GM19452 (cell line): ENCODE measurements at regions not wholly inside any gene's neighbourhood (a gene's known extent, or its start where the extent isn't known, plus 50 kb on each side); places are given as distances from the start of the nearest gene placed in this dataset.

Experiments used
- ATAC-seq: cut with Tn5 transposase; IDR thresholded peaks from one replicate; pipeline ENCODE4 v1.9.1; 2021; ENCODE audit not compliant: unreplicated experiment

DNA sequence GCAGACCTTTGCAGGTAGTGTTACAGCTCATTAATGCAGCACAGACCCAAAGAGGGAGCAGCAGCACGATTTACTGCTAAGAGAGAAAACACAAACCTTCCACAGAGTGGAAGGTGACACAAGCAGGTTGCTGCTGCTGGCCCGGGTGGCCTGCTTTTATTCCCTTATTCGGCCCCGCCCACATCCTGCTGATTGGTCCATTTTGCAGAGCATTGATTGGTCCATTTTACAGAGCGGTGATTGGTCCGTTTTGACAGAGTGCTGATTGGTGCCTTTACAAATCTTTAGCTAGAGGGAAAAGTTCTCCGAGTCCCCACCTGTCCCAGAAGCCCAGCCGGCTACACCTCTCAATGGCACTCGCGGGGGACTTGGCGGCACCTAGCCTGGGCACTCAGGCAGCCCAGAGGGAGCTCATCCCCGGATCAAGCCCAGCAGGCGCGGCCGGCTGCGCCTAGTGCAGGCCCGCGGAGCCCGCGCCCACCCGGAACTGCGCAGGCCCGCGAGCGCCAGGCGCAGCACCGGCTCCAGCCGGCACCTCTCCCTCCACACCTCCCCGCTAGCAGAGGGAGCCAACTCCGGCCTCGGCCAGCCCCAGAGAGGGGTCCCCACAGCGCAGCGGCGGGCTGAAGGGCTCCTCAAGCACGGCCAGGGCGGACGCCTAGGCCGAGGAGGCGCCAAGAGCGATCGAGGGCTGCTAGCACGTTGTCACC lies 825.6 kb upstream of the HS6ST1 start:
- no peak for ATAC-seq

DNA sequence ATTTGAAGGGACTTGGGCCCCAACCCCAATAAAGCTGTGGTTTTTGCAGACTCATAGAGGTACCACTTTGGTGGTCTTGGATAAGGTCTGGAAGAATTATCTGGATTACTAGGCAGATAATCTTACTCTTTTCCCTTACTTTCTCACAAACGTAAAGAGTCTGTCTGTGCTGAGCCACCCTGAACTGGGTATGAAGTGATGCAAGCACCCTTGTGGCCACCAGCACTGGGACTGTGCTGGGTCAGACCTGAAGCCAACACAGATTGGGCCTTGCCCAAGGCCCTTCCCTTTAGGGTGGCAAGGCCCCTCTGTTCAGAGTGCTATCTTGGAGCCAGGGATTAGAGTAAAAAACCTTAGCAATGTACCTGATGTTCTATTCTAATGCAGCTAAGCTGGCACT lies 827.0 kb upstream of the RAB6C start:
- ATAC-seq: no peak

DNA sequence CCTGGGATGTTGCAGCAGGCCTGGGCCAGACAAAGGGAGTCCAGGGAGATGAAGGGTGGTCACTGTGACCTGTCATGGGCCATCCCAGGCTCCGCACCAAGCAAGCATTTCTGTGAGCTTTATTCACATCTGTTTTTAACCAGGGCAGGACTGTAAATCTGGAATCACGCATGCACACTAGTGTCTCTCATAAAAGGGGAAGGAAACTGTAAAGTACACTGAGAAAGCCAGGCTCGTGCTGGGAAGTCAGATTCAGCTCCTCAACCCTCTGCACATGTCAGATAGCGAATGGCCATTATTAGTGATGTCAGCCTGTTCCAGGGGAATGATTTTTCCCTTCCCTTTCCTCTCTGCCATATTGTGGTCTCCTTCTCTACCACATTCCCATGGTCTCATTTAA lies 818.6 kb upstream of the RAB6C start:
- ATAC-seq: no peak

DNA sequence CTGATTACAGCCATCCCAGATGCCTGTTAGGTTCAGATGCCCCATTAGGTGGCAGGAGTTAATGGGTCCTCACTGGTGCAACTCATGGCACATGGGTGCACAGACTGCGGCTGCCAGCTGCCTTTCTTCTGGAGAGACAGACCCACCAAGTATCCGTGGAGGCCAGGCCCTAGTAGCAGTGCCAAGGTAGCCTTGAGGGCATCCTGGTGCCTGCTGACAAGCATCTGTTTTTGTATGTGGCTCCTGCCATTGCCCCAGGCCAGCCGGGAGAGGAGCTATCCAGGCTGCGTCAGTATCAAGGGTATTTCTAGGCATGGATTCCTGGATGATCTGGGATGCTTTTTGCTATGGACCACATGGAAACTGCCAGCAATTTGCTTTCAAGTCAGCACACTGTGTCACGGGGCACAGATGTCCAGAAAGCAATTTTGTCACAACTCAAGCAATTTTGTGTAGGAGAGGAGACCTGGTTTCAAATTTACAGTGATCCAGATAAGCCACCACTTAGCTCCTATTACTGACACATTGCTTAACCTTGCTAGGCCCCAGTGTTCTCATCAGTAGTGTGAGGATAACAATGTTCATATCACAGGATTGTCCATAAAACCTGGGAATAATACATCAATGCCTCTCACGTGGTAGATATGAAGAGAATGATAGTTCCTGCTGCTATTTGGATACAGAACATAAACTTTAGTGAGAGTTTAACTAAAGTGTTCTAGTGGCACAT lies 815.1 kb upstream of the RAB6C start:
- ATAC-seq: no peak

DNA sequence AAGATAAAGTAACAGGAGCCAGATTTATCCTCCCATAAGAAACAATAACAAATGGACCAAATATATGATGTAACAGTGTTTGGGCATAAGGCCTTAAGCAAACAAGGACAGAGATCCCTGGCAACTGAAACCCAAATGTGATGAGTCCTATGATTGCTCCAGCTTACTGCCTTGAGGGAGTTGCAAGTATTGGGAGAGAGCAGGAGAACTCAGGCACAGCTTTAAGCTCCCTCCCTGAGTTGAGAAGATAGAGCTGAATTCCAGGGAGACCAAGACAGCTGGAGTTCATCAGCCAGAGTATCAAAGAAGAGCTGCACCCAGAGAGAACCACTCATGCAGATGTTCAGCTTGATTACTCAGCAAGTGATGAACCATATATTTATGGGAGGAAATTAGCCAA lies 814.5 kb upstream of the RAB6C start:
- ATAC-seq: no peak

DNA sequence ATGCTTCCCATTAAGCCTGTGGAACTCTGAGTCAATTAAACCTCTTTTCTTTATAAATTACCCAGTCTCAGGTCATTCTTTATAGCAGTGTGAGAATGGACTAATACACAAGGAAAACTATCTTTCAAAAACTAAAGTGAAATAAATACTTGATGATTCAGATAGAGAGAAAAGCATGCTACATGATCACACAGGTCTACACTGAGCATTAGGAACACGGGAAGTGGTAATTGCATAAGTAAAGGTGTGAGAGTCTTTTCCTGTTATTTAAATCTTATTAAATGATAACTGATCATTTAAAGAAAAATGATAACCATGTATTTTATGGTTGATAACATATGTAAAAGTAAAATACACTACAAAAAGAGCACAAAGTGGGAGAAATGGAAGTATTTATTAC lies 812.0 kb upstream of the RAB6C start:
- ATAC-seq: no peak

GRCh38 chr2:129170570-129170969 lies 808.9 kb upstream of the RAB6C start:
- no peak for ATAC-seq

GRCh38 chr2:129174143-129174542 lies 805.3 kb upstream of the RAB6C start:
- ATAC-seq: no peak

DNA sequence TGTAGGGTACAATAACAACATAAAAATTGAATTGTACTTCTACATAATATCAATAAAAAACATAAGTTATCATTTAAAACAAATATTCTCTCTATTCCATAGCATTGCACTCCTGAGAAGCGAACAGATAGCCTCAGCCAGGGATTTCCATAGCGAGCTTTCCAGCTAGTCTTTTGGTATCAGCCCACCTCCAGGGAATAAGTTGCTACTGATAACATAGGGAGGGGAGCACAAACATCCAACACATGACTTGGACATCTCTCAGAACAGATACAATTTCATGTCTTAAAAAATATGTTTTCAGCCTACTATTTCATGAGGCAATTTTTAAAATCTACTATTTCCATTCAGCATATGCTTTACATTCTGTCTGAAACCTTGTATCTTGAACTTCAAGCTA lies 804.4 kb upstream of the RAB6C start:
- ATAC-seq: no peak

- no peak for ATAC-seq
Measured at GRCh38 chr2:129176375-129176774, 803.1 kb upstream of the RAB6C start.

GRCh38 chr2:129178356-129178755 lies 801.1 kb upstream of the RAB6C start:
- ATAC-seq: no peak

DNA sequence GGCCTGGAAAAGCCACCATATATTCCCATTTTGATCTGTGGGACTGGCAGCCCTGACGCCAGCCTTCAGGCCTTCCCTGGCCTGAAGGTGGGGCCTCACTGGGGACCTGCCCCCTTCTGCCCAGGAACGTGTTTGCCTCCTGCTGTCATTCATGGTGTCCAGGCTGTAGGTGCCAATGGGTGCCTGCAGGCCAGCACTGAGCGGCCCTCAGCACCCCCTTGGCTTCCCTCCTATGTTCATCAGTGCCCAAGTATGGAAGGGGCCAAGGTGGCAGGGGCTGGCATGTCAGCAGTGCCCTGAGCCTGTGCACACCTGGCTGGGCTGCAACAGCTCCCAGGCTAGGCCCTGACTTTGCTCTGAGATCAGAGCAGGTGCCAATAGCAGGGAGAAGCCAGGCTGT lies 800.3 kb upstream of the RAB6C start:
- ATAC-seq: no peak

GRCh38 chr2:129180124-129180716 lies 799.2 kb upstream of the RAB6C start:
- no peak for ATAC-seq

GRCh38 chr2:129181433-129181832 lies 798.0 kb upstream of the RAB6C start:
- no peak for ATAC-seq

GRCh38 chr2:129181963-129182362 lies 797.5 kb upstream of the RAB6C start:
- ATAC-seq: no peak

DNA sequence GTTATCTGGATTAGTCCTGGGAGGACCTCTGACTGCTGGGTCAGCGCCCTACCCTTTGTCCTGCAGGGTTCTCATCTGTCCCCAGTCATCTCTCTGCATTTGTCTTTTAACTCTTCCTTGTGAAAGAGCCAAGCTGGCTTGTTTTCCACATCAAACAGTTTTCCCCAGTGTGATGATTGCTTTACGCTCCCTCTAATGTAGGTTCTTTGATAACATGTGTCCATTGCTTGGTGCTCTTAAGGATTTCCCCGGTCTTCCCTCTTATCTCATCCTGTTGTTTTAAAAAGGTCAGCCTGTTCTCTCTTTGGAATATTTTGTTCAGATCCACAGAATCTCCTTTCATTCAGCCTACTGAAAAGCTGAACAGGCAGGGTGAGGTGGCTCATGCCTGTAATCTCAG lies 792.1 kb upstream of the RAB6C start:
- no peak for ATAC-seq

DNA sequence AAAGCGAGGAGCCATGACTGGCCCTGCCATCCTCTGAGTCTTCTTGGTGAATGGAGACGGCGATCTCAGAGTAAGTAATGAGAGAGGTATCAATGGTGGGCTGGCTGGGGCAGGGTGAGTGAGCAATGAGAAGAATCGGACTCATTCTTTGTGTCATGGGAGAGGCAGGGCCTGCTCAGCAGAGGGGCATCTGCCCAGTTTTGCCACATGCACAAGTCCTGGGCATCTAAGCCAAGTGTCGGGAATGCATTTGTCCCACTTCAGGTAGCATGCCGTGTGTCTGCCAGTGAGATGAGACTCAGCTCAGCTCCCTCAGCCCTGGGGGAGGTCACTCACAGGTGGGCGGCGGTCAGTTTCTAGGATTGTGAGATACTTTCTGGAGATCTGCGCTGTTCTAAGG lies 791.0 kb upstream of the RAB6C start:
- ATAC-seq: no peak

- ATAC-seq: no peak
Measured at GRCh38 chr2:129189617-129190319, 789.7 kb upstream of the RAB6C start.

DNA sequence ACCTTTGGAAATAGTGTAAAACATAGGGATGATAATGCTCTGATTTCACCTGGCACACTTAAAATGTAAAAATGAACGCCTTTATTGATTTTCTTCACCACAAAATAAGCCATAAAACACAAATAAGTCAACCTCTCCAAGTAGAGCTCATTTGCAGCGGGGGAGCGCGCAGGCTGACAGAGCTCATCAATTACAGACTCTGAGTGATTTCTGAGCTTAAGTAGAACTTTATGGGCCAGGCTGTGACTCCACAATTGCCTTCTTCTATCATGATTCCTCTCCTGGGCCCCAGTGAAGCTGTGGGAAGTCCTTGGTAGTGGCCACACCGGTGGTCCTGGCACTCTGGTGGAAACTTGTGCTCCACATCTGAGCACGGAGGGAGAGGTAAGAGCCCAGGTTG lies 789.0 kb upstream of the RAB6C start:
- ATAC-seq: no peak

DNA sequence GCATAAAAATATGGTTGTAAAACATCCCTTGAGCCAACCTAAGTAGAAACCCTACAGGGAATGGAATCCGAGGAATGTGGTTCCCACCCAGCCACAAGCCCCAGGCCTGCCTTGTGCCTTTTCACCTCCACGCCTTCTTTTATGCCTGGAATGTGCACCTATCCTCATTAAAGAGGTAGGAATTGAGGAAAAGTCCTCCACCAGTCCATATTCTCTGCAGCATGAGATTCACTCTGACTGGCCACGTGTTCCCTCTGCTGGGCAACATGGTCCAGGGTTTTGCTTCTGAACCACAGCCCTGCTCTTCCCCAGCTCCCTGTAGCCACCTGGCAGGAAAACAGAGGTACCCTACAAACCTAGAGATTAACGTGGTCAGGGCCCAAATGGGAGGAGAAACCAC lies 787.9 kb upstream of the RAB6C start:
- ATAC-seq: no peak

DNA sequence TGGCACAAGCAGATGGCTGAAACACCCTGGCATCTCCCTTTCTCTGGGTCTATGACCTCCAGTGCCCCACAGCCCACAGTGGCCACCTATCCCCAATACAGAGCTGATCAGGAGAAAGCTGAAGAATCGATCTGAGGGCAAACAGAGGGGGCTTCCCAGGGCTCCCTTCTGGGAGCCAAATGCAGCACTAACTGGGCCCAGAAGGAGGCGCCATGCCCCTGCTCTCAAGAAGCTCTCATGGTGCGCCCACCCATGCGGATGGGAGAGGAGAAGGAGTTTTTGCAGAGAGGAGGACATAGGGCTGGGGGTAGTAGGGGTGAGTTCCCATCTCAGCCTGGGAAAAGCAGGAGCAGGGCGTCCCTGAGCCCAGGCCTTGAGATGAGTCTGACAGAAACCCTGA lies 787.3 kb upstream of the RAB6C start:
- no peak for ATAC-seq

GRCh38 chr2:129192841-129193253 lies 786.6 kb upstream of the RAB6C start:
- no peak for ATAC-seq
